HK-2 (cell line): ENCODE measurements at regions not wholly inside any gene's neighbourhood (a gene's known extent, or its start where the extent isn't known, plus 50 kb on each side); places are given as distances from the start of the nearest gene placed in this dataset.

Experiments used
- DNase-seq: peaks from one replicate; pipeline ENCODE4 v3.0.0-alpha.2; 2018; ENCODE audit not compliant: unreplicated experiment

GRCh38 chr4:156710365-156711192 is 261.0 kb downstream of the PDGFC start:
- DNase-seq = no peak

DNA sequence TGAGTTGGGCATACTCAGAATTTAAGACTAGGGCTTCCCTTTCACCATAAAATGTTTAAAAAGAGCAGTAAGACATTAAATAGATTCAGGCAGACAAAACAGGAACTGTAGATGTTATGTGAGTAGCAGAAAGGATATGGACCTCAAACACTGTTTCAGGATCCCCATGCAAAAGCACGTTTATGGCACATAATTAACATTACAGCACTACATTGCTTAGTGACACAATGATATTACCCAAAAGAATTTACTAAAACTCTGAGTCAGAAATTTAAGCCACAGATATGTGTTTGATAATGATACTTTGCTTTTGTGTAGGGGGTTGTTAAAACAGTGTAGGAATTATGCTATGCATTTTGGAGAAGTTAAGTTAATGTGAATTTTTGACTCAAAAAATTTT is 266.3 kb downstream of the PDGFC start:
- DNase-seq = no peak

DNA sequence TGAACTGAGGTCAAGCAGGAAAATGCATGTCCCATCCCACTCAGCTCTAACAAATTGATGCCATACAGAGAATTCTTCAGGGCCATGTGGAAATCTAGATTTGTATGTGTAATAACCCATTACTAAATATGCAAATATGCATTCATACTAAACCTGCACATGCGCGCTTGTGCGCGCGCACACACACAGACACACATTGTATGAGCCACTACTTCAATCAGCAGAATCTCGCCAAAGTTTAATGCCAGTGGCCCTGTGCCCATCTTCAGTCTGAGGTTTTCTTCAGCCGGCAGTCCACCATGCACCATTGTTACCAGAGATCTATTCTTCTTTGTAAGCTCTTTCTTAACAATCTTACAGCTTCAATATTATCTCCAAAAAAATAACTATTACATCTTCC is 276.4 kb downstream of the PDGFC start:
- no peak for DNase-seq

- no peak for DNase-seq
These were observed 277.2 kb downstream of the PDGFC start for GRCh38 chr4:156694413-156694812.

- DNase-seq = no peak
These were observed 278.0 kb downstream of the PDGFC start for GRCh38 chr4:156693557-156693956.

- no peak for DNase-seq
These were observed 279.6 kb downstream of the PDGFC start for GRCh38 chr4:156692016-156692415.

- DNase-seq = no peak
These were observed 281.0 kb downstream of the PDGFC start for GRCh38 chr4:156690572-156690971.

DNA sequence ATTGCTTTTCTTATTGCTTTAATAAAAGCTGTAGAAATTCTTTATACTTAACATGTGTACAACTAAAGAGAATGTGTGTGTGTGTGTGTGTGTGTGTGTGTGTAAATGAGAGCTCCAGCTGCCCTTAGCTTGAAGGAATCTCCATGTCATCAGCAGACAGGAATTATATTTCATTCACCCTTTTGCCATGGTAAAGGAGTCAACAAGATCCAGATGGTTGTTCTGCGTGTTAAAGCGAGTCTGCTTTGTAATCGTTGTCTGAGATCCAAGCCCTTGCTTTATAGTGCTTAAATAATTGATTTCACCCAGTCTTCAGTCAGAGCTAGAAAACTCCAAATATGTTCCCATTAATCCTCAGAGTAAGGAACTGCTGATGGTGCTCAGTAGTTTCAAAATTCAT is 285.5 kb downstream of the PDGFC start:
- DNase-seq = no peak

DNA sequence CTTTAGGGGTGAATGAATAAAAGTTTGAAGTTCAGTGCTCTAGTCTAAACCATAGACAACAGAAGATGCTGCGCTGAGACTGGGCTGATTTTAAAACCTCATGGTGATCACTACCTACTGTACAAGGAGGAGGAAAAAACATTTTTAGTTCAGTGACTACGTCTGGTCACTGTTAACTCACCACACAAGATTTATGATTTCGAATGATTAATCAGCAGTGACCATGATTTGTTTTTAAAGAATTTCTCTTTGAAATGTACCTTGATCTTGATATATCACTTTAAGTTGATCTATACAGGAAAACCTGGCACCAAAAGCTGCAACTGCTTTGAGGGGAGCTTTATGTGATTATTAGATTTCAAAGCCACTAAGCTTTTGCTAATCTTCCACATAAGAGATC is 286.3 kb downstream of the PDGFC start:
- no peak for DNase-seq

- DNase-seq = no peak
These were observed 293.9 kb downstream of the PDGFC start for GRCh38 chr4:156677656-156678055.

DNA sequence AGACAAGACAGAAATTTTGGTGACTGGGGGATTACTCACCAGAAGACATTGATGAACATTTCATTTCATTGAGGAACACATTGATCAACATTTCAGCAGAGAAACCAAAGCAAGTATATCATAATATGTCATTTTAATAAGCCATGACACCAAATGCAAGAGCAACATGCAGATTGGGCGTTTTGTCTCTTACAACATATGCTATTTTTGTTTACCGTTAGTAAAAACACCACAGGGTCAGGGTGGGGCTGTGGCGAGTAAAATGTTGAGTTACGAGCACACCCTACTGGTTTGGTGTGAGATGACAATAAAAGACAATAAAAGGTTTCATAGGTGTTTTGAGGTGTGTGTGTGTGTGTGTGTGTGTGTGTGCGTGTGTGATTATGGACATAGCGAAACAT is 294.5 kb downstream of the PDGFC start:
- no peak for DNase-seq

- no peak for DNase-seq
These were observed 295.3 kb downstream of the PDGFC start for GRCh38 chr4:156676116-156676851.

GRCh38 chr4:156673483-156673882 is 298.1 kb downstream of the PDGFC start:
- no peak for DNase-seq

DNA sequence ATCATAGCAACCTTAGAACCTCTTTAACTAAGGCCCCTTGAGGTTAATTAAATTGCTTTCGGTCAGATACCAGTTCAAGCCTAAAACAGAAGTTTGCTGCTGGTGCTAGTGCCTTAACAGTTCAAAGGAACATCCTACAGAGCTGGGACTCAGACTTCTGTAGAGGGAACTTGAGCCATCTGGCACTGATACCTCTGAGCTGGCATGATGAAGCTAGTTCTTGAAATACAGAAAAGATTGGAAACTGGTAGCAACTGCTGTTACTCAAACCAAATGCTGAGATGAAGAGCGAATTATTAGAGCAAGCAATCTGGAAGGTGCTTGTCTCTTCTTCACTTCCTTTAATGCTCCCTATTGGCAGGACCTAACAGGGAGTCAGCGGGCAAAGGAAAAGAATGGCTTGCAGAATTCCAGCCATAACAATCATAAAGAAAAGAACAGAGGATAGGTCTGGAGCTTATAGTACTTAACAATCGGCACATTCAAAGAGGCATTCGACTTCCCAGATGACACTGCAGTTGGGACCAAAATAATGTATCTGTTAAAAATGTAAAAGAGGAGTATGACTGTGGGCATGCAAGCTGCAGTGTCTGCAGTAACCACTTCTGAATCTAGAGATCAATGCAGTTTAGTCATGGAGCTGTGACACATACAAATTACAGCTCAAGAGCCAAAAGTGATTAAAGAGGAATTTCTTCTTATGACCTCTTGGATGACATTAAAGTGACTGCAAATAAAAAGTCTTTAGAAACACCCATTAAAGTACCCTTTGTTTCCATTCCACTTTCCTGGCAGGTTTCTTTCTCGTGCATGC is 298.9 kb downstream of the PDGFC start:
- DNase-seq = no peak

- DNase-seq = no peak
These were observed 305.7 kb downstream of the PDGFC start for GRCh38 chr4:156665780-156666366.

GRCh38 chr4:156663663-156664062 is 307.9 kb downstream of the PDGFC start:
- DNase-seq = no peak

- DNase-seq = no peak
These were observed 308.7 kb downstream of the PDGFC start for GRCh38 chr4:156662921-156663320.

DNA sequence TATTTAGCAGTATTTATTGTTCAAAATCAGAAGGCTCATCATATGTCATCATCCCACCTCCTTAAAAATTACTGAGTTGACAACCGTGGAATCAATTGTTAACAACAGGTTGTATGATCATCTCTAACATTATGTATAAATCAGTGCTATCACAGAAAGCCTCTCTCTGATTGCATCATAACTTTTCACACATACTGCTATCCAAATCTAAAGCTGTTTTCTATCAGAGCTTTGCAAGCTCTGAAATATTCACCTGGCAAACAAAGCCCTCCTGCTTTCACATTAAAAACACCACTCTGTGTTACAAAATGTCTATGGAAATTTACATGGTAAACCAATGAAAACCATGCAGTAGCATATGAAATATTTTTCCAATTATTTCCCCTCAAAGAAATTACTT is 310.0 kb downstream of the PDGFC start:
- no peak for DNase-seq

DNA sequence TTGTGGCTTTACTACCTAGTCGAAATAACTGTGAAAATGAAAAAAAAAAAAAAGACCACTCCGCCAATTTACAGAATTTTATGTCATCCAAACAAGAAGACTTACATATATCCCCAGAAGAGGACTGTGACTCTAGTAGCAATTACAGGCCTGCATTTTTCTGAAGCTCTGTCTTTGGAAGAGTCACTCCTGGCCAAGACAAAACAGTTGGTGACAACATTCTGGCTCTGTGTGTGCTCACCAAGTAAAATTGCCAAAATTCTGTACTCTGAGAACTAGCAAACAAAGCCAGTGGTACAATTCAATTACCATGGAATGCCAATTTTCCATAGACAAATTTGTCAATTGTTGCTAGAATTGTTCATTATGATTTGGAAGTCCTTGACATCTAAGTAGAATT is 311.1 kb downstream of the PDGFC start:
- no peak for DNase-seq

DNA sequence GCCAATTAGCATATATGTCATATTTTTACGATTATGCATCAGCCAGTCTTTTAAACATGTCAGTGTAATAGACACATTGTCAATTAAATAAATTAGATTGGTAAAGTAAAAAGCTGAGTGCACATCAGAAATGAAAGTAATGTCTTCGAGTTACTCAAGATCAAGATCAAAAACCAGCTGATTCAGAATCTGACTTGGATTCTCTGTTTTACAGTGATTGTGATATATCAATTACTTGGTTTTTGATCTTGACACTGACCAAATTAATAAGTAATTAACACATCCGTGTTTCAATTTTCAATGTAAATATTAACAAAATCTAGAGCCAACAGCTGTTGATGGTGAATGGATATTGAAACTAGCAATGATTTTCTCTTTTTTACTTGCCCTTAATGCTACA is 311.6 kb downstream of the PDGFC start:
- no peak for DNase-seq

GRCh38 chr4:156659570-156659969 is 312.0 kb downstream of the PDGFC start:
- DNase-seq = no peak

- no peak for DNase-seq
These were observed 314.7 kb downstream of the PDGFC start for GRCh38 chr4:156656896-156657295.
